Pancreas (tissue), 10 donors: ENCODE measurements at regions not wholly inside any gene's neighbourhood (a gene's known extent, or its start where the extent isn't known, plus 50 kb on each side); places are given as distances from the start of the nearest gene placed in this dataset.
"Not testable (repeated sequence)": the region's sequence is repeated elsewhere in the genome, so short reads cannot be mapped to it uniquely, and the experiment has no call there.

ENCODE experiments used
- ATAC-seq, 4 donors: fragments of 200-7000 bp; cut with Tn5 transposase; one replicate each; pipeline versions ENCODE4 v1.8.0 to v1.9.1; 2020; ENCODE audit warnings: mild to moderate bottlenecking in 4 of 4, moderate library complexity in 4 of 4
- DNase-seq, 6 donors: peaks; one replicate each; pipeline ENCODE4 v3.0.0-alpha.2; 2020
- FAIRE-seq: peaks from 2 replicates; lab custom pipeline; 2012; peaks lifted over from hg19 to GRCh38; lab: Jason Lieb, UNC
- H3K27ac ChIP-seq, 4 donors: fragments of 200-600 bp; sonication (generic); 1 replicate in 3 of 4; 2 replicates in 1 of 4; pipeline versions ENCODE4 v1.5.0 to v1.8.0; 2020
- H3K27me3 ChIP-seq, 4 donors: fragments of 200-600 bp; one replicate each; pipeline ENCODE4 v1.8.0; 2021
- H3K36me3 ChIP-seq, 3 donors: fragments of 200-600 bp; sonication (generic) in 1 of 3; one replicate each; pipeline versions ENCODE4 v1.5.0 to v1.8.0; 2020 to 2021
- H3K4me1 ChIP-seq, 3 donors: fragments of 200-600 bp; one replicate each; pipeline ENCODE4 v1.8.0; 2021
- H3K4me3 ChIP-seq, 4 donors: fragments of 200-600 bp; sonication (generic) in 2 of 4; one replicate each; pipeline versions ENCODE4 v1.5.0 to v1.8.0; 2020 to 2021
- H3K9me3 ChIP-seq, 4 donors: fragments of 200-600 bp; one replicate each; pipeline ENCODE4 v1.8.0; 2021
- CTCF ChIP-seq, 4 donors: fragments of 200-600 bp; sonication (generic) in 3 of 4; IDR thresholded peaks; one replicate each; pipeline versions ENCODE4 v1.5.0 to v1.8.0; 2021; ENCODE audit warnings: antibody characterized with exemption in 4 of 4
- WGBS, 2 donors: extraction: QIAGEN DNeasy Blood & Tissue Kit; methylation state at CpG; one replicate each; pipeline ENCODE4 v1.1.7; 2013; 5-methylcytosine and 5-hydroxymethylcytosine counted together
- intact Hi-C, 3 donors: fragments of 100-400 bp; cut with DNase I; formaldehyde crosslinking; loops; one replicate each; pipeline versions ENCODE4 v1.11.1 to v1.14.2; 2022
- donor health status: healthy with polysubstance abuse.
- donor health status: DM: no; HTN: no; CAD: no; lungs with moderate emphysema.
- donor health status: DM: no; HTN: no; CAD: no.
- donor health status: control.
- donor health status: control.
- donor health status: Bipolar disorder and iron deficiency.
- donor health status: DM: yes; HTN: yes; CAD: no.
- donor health status: DM: no; HTN: no; CAD: no.
- donor health status: DM: no; HTN: no; CAD: no.
- donor health status: DM: yes; HTN: yes; CAD: no.

- ATAC-seq (no peak), DNase-seq (no peak), FAIRE-seq (no peak)
- Histone ChIP-seq H3K4me1 (no peaks in the 10 kb centered on the region), H3K4me3 (no peak overlapping the region), H3K27ac (no peak overlapping the region), H3K36me3 (no peaks in the 10 kb centered on the region), H3K27me3 (no peaks in the 10 kb centered on the region), H3K9me3 (no peaks in the 10 kb centered on the region)
- intact Hi-C loops = no loop called here
- TF ChIP-seq CTCF (IDR thresholded peaks at IDR 0.05) = no peak
These were observed 234.3 kb upstream of the HHIP start for GRCh38 chr4:144411700-144412099.

GRCh38 chr4:144421056-144421455 lies 224.9 kb upstream of the HHIP start:
- Histone ChIP-seq H3K4me3 (no peak overlapping the region), H3K36me3 (no peaks in the 10 kb centered on the region), H3K27me3 (no peaks in the 10 kb centered on the region), H3K9me3 (no peaks in the 10 kb centered on the region), H3K27ac (no peak overlapping the region), H3K4me1 (no peaks in the 10 kb centered on the region)
- 86 to 93% methylated on average over 4 of the region's 4 CpGs for WGBS, 2 donors
- DNase-seq (no peak), FAIRE-seq (no peak), ATAC-seq (no peak)
- intact Hi-C loops = no loop called here
- no peak for TF ChIP-seq CTCF (IDR thresholded peaks at IDR 0.05)

- TF ChIP-seq CTCF (IDR thresholded peaks at IDR 0.05) = no peak
- H3K9me3 ChIP-seq = no peaks in the 10 kb centered on the region
- no peaks in the 10 kb centered on the region for H3K36me3 ChIP-seq
- H3K4me3 ChIP-seq = no peak overlapping the region
- no peak for FAIRE-seq
- no peak for ATAC-seq
- H3K27ac ChIP-seq = no peak overlapping the region
- H3K27me3 ChIP-seq = no peaks in the 10 kb centered on the region
- no peak for DNase-seq
- intact Hi-C loops = no loop called here
- 40 to 41% methylated on average over 3 of the region's 3 CpGs for WGBS, 2 donors
- H3K4me1 ChIP-seq = no peaks in the 10 kb centered on the region
These were observed 224.0 kb upstream of the HHIP start for GRCh38 chr4:144421839-144422565.

- no peak overlapping the region for H3K4me3 ChIP-seq
- DNase-seq = no peak
- no peak for FAIRE-seq
- intact Hi-C loops = no loop called here
- no peaks in the 10 kb centered on the region for H3K4me1 ChIP-seq
- H3K36me3 ChIP-seq = no peaks in the 10 kb centered on the region
- no peaks in the 10 kb centered on the region for H3K9me3 ChIP-seq
- TF ChIP-seq CTCF (IDR thresholded peaks at IDR 0.05) = no peak
- no peak for ATAC-seq
- no peak overlapping the region for H3K27ac ChIP-seq
- no peaks in the 10 kb centered on the region for H3K27me3 ChIP-seq
These were observed 222.0 kb upstream of the HHIP start for GRCh38 chr4:144423930-144424329.

GRCh38 chr4:144426023-144426422 lies 219.9 kb upstream of the HHIP start:
- intact Hi-C loops, H3K4me1 ChIP-seq, H3K36me3 ChIP-seq, H3K27me3 ChIP-seq, H3K9me3 ChIP-seq, H3K27ac ChIP-seq, FAIRE-seq, H3K4me3 ChIP-seq, ATAC-seq, DNase-seq: not testable (repeated sequence)
- WGBS, 2 donors = 87 to 92% methylated on average over 11 of the region's 11 CpGs
